B cell (primary cell): ENCODE measurements at regions not wholly inside any gene's neighbourhood (a gene's known extent, or its start where the extent isn't known, plus 50 kb on each side); places are given as distances from the start of the nearest gene placed in this dataset.

Source experiments
- EZH2 ChIP-seq: IDR thresholded peaks from 2 replicates; pipeline ENCODE4 v1.6.1; 2012; ENCODE audit warnings: borderline replicate concordance, low read depth, mild to moderate bottlenecking, moderate library complexity, low read length; ENCODE audit not compliant: insufficient read depth, poor library complexity, severe bottlenecking
- TF ChIP-seq, protein P1 (sequence below): fragments of 200-600 bp; IDR thresholded peaks from one replicate; pipeline ENCODE4 v1.8.0; 2022; ENCODE audit warnings: antibody characterized with exemption, mild to moderate bottlenecking

DNA sequence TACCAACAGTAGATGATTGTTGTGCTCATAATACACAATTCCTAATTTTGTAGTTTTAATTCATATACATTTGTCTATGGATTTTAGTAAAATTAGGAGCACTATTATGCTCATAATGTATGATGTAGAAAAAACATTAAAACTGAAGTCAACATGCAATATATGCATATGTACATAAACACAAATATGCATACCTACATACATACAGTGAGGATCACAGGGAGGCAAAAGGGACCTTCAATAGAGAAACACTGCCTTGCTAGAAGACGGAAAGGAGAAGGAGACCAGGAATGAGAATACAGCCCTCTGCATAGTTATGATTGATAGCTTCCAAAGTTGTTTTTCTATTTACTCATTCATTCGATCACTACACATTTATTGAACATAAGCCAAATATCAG lies 606.5 kb downstream of the LMO4 start:
- TF ChIP-seq EZH2: no peak
- TF ChIP-seq, protein P1, sequence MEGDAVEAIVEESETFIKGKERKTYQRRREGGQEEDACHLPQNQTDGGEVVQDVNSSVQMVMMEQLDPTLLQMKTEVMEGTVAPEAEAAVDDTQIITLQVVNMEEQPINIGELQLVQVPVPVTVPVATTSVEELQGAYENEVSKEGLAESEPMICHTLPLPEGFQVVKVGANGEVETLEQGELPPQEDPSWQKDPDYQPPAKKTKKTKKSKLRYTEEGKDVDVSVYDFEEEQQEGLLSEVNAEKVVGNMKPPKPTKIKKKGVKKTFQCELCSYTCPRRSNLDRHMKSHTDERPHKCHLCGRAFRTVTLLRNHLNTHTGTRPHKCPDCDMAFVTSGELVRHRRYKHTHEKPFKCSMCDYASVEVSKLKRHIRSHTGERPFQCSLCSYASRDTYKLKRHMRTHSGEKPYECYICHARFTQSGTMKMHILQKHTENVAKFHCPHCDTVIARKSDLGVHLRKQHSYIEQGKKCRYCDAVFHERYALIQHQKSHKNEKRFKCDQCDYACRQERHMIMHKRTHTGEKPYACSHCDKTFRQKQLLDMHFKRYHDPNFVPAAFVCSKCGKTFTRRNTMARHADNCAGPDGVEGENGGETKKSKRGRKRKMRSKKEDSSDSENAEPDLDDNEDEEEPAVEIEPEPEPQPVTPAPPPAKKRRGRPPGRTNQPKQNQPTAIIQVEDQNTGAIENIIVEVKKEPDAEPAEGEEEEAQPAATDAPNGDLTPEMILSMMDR: no peak
